Hindlimb muscle (tissue), 1 donor: ENCODE measurements at regions not wholly inside any gene's neighbourhood (a gene's known extent, or its start where the extent isn't known, plus 50 kb on each side); places are given as distances from the start of the nearest gene placed in this dataset.

ENCODE experiments used
- DNase-seq: peaks from one replicate; pipeline ENCODE4 v3.0.0-alpha.2; 2013

DNA sequence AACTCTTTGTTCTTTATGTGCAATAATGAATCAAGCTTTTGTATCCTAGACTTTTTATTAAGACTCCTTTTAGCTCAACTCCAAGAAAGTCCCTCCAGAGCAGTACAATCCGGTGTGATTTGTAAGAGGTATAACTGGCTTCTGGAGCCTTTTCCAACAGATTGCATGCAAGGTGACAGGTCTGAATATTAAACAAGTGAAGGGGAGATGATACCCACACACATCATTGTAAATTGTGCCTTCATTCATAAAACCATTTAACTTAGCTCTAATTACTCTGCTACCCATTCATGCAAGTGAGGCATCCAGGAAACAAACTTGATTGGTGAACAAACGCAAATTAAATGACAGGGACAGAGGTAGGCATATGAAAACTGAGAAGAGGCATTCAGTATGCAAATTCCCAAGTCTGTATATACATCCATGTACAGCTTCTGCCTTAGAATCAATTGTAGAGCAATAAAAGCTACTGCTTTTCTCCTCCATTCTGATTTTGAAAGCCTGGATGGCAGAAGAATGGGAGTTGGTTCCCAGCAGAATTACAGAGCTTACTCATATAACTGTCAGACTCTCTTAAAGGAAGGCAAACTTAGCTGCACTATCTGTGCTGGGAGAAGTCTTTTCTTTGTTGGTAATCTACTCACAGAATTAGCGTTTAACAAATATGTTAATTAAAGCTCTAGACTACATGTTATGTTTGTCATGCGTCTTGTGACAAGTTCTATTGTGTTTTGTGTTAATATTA, 261.0 kb upstream of the CDH6 start:
- DNase-seq, result no peak

DNA sequence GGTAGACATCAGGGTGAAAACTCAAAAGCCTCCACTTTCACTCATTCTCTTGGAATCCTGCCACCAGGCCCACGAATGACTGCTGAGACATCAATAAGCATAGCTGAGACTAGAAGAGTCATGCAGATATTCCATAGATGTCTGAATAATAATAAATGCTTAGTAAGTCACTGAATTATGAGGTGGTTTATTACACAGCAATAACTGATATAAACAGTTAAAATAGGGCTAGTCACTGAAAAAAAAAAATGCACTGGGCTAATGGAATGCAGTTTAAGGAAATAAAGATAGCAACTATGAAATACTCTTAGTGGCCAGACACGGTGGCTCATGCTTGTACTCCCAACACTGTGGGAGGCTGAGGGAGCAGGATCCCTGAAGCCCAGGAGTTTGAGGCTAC, 262.8 kb upstream of the CDH6 start:
- DNase-seq, result no peak

DNA sequence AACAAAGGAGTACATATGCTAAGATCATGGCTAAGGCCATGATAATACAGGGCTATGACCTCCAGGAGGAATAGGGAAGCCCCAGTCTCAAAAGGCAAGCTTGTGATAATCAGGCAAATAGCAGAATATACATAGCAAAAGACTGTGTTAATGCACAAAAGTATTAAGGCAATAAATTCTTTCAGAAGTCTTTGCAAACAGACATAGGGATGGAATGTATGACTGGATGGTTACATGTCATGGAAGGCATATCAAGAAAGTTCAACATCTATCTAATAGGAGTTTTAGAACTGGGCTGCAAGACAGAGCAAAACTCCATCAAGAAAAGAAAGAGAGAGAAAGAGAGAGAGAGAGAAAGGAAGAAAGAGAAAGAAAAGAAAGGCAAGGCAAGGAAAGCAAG, 264.5 kb upstream of the CDH6 start:
- DNase-seq, result no peak

DNA sequence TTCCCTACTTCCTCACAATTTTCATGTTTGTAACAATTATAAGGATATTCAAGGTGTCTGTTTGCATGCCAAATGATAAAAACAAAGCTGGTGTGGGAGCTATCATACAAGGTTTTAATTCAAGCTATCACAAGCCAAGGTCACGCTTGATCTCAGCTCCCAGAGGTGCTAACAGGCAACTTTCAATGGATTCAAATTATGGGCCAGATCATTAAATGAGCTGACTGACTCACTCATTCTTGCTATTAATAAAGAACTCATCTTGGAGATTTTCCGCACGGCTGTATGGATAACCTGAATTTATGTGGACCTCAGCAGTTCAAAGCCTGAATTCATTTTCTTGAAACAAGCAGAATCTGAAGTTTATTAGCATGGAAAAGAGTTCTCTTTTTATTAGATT, 267.3 kb upstream of the CDH6 start:
- no peak for DNase-seq

GRCh38 chr5:30921388-30921787, 272.1 kb upstream of the CDH6 start:
- no peak for DNase-seq

DNA sequence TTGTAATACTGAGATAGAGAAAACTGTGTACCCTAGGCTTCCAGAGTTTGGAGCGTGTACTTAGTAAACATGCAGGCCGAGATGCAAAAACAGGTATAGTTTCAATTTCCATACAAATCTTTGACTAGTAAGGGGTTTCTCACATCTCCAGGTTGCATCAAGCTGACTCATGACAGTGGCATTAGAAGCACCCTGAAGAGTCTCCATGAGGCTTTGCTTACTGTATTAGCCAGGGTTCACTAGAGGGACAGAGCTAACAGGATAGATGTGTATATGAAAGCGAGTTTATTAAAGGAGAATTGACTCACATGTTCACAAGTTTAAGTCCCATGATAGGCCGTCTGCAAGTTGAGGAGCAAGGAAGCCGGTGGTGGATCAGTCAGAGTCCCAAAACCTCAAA, 275.3 kb upstream of the CDH6 start:
- no peak for DNase-seq

DNA sequence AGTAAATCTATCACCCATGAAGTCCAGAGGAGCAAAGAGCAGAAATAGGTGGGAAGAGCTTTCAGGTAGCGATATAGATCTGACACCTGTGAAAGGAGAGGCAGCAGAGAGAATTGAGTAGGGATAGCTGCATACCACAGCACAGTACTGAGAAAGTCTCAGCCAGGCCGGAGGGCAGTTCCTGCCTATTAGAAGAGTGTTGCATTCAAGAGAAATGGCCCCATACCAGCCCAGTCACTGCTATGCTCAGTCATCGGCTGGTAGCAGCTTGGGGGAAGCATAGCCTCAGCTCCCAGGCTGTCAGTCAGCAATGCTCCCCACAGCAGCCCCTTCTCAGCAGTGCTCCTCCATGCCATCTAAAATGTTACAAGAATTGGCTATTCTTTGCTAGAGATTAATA, 285.1 kb upstream of the CDH6 start:
- no peak for DNase-seq

DNA sequence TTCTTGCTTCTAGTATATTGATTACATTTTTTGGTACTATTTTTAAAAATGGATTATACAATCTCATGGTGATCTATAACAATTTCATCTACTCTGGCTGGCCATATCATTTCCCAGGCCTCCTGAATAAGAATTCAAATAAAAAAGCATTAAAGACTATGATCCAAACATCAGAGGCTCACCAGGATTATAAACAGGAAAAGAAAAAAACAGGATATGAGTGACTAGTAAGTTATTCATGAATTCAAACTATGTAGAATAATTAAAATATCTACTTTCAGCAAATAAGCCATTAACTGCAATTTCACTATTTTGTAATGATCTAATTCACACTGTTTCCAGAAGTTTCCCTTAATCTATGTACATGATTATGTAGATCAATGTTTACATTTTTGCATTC, 293.1 kb upstream of the CDH6 start:
- DNase-seq, result no peak

GRCh38 chr5:30894811-30895210, 298.7 kb upstream of the CDH6 start:
- DNase-seq, result no peak

DNA sequence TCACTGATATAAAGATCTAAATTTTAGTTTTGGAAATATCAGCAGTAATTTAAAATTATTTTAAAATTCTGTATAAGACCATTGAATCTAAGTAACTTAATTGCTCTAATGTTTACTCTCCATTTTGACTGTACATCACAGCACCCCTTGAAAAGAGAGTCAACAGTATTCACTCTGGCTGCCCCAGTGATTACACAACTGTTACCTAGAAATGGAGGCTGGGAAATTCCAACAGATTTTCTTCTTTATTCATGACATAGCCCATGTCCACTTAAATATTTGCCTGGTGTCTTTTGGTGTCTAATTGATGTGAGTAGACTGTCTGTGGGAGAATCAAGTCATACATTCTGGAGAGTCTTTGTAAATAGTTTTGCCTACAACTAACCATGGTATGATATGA, 301.8 kb upstream of the CDH6 start:
- DNase-seq, result no peak

- DNase-seq, result no peak
Measured at GRCh38 chr5:30890377-30890776, 303.1 kb upstream of the CDH6 start.

DNA sequence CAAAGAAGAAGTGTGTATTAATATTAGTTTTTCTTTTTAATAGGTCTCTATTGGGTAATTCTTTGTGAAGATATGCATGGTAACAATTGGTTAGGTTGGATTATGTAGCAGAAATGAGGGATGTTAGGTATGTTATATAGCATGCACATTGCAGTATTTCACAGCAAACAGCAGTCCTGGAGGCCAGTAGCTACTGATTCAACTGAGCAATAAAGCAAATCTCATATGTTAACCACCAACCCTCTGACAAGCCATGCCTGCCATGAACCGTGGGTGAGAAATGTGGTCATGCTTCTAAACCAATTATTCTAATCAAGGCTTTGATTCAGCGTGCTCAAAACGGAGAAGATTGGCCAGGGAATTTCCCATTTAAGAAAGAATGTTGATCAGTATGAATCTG, 313.0 kb upstream of the CDH6 start:
- DNase-seq, result no peak

DNA sequence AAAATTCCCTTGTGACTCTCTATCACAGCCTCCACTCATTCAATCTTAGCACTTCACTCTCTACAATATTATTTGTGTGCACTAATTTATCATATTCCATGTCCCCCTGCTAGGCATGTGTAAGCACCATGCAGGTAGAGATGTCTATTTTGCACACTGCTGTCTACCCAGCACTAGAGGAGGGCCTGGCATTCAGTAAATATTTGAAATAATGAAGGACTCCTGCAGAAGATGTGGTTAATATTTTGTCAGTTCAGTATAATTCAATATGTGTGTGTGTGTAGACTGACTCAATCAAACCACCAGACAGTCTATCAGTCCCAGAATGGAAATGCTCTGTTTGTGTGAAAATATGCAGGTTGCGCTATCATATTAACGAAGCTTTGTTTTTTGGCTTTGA, 313.6 kb upstream of the CDH6 start:
- no peak for DNase-seq

DNA sequence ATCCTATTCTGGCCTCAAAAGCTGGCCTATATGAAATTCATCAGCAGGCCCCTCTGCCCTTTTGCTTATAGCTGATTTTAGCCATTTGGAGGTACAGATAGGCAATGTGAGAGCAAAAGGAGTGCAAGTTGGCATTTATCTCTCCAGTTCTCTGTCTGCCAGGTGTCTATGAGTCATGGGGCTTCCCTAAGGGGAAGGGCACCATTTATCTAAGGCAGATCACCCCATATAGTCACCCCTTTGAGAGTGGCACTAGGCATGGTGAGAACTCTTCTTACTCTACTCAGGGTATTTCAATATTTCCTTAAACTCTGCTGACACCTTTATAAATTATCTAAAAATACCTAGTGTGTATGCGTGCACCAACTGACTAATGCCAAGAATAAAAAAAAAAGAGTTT, 314.7 kb upstream of the CDH6 start:
- no peak for DNase-seq

- DNase-seq, result no peak
Measured at GRCh38 chr5:30878296-30878695, 315.2 kb upstream of the CDH6 start.

- DNase-seq, result no peak
Measured at GRCh38 chr5:30874241-30875034, 319.0 kb upstream of the CDH6 start.

- DNase-seq, result no peak
Measured at GRCh38 chr5:30871196-30871595, 322.3 kb upstream of the CDH6 start.

- no peak for DNase-seq
Measured at GRCh38 chr5:30867711-30868110, 325.8 kb upstream of the CDH6 start.

DNA sequence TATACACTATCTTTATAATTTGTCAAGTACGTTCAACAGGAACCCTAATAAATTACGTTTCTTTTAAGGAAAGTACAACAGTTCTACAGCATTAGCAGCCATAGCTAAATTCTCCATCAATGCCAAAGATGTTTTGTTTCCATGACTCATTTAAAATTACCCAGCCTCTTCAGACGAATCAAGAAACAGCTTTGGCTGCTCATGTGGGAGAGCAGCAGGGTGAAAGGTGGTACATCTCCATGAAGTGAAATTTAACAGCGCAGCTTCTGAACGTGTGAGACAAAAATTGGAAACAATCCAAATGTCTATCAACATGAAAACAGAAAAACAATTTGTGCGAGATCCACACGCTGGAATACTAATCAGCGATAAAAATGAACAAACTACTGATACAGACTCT, 327.3 kb upstream of the CDH6 start:
- DNase-seq, result no peak

GRCh38 chr5:30856242-30856641, 337.2 kb upstream of the CDH6 start:
- no peak for DNase-seq

- no peak for DNase-seq
Measured at GRCh38 chr5:30853158-30853557, 340.3 kb upstream of the CDH6 start.

GRCh38 chr5:30850866-30851265, 342.6 kb upstream of the CDH6 start:
- no peak for DNase-seq

- DNase-seq, result no peak
Measured at GRCh38 chr5:30849931-30850710, 343.4 kb upstream of the CDH6 start.

- DNase-seq, result no peak
Measured at GRCh38 chr5:30846171-30846570, 347.3 kb upstream of the CDH6 start.
